Suppressor macrophage treated with lipopolysaccharide for 4 hours (primary cell): ENCODE measurements at regions not wholly inside any gene's neighbourhood (a gene's known extent, or its start where the extent isn't known, plus 50 kb on each side); places are given as distances from the start of the nearest gene placed in this dataset.
"Not testable (repeated sequence)": the region's sequence is repeated elsewhere in the genome, so short reads cannot be mapped to it uniquely, and the experiment has no call there.

ENCODE experiments used
- DNase-seq: peaks from one replicate; pipeline ENCODE4 v3.0.0-alpha.2; 2020

DNA sequence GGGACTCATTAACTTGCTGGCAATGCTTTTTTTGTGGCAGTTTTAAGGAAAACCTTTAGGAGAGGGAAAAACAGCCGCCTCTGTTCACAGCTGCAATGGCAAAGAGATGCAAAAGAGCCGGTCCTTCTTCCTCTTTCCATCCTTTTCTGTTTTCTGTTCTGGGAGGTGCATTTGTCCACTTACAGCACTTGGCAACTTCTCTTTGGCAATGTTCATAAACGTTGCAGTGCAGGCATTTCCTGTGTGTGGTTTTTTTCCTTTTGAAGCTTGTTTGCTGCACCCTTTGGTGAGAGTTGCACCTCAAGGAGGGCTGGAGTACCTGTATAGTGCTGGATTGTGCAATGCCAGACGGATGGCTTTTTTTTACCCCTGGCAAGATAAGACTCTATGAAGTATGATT, 53.9 kb upstream of the HABP2 start:
- peak; percentile 28 for DNase-seq

- peak; percentile 21 for DNase-seq
These were observed 53.0 kb upstream of the HABP2 start for GRCh38 chr10:113499806-113500205.

GRCh38 chr10:113501031-113501430, 51.8 kb upstream of the HABP2 start:
- not testable (repeated sequence) for DNase-seq
